HG03342 (cell line): ENCODE measurements at regions not wholly inside any gene's neighbourhood (a gene's known extent, or its start where the extent isn't known, plus 50 kb on each side); places are given as distances from the start of the nearest gene placed in this dataset.
A peak's percentile ranks its signal among the peaks of the same experiment; 100 is the strongest.
"Not testable (repeated sequence)": the region's sequence is repeated elsewhere in the genome, so short reads cannot be mapped to it uniquely, and the experiment has no call there.

Experiments used
- ATAC-seq: cut with Tn5 transposase; IDR thresholded peaks from one replicate; pipeline ENCODE4 v1.9.1; 2021; ENCODE audit warnings: mild to moderate bottlenecking, moderate library complexity; ENCODE audit not compliant: unreplicated experiment

- ATAC-seq: not testable (repeated sequence)
These were observed 51.7 kb downstream of the PPIAL4C start for GRCh38 chr1:149635290-149635899.

DNA sequence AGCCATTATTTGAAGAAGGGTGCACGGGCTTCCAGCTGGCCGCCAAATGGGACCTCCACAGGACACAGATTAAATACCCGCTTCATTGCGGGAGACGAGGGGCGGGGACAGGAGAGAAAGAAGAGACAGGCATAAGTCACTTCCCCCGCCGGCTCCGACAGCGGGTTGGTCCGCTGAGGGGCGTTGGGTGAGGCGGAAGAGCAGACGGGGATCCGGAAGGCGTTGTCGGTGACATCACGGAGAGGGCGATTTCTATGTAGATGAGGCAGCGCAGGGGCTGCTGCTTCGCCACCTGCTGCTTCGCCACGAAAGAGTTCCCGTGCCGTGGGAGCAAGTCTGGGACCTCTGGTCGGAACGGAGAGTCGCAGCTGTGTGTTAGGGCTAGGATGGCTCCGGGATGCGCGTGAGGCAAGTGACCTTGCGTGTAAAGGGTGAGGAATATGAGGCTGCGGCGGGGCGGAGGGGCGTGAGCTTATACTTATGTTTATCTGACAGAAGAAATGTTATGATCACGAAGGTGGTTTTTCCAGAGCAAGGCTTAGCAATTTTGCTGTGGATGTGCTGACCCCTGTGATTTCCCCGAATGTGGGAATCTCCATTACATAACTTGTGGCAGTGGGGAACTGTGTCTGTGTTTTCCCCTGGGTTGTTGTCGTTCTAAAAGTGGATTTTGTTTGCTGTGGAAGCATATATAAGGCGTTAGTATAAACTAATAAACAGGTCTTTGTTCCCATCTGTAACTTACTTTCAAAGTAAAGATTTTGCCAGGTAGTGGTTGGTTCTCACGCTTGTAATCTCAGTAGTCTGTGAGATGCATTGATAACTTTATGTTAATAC, 52.9 kb downstream of the PPIAL4C start:
- ATAC-seq: peak; percentile 84

GRCh38 chr1:149638481-149638880, 54.8 kb downstream of the PPIAL4C start:
- ATAC-seq: not testable (repeated sequence)

- ATAC-seq: not testable (repeated sequence)
These were observed 55.4 kb downstream of the PPIAL4C start for GRCh38 chr1:149638901-149639658.

- ATAC-seq: not testable (repeated sequence)
These were observed 57.5 kb downstream of the PPIAL4C start for GRCh38 chr1:149641179-149641578.

- ATAC-seq: not testable (repeated sequence)
These were observed 61.2 kb downstream of the PPIAL4C start for GRCh38 chr1:149644818-149645217.

GRCh38 chr1:149646360-149647017, 62.8 kb downstream of the PPIAL4C start:
- ATAC-seq: not testable (repeated sequence)

GRCh38 chr1:149647018-149647373, 63.3 kb downstream of the PPIAL4C start:
- ATAC-seq: not testable (repeated sequence)

- ATAC-seq: not testable (repeated sequence)
These were observed 74.1 kb downstream of the PPIAL4C start for GRCh38 chr1:149657750-149658149.

GRCh38 chr1:149658175-149658574, 74.5 kb downstream of the PPIAL4C start:
- ATAC-seq: not testable (repeated sequence)

GRCh38 chr1:149664624-149665023, 81.0 kb downstream of the PPIAL4C start:
- not testable (repeated sequence) for ATAC-seq

DNA sequence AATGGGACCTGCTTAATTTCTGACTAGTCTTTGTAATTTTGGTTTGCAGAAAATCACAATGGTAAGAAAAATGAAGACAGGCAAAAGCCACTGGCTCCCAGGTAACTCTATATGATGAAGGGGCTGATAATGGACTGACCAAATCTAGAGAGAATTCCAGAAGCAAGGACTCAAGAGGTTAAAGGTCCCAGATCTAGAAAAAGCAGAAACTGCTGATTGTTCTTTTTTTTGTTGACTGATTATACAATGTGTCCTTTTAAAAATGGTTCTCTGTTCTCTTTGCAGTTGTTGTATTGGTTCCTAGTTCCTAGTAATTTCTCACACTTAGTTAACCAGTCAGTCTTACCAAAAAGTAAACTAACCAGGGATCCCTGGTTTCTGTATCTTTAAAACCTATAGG, 81.4 kb downstream of the PPIAL4C start:
- ATAC-seq: not testable (repeated sequence)

DNA sequence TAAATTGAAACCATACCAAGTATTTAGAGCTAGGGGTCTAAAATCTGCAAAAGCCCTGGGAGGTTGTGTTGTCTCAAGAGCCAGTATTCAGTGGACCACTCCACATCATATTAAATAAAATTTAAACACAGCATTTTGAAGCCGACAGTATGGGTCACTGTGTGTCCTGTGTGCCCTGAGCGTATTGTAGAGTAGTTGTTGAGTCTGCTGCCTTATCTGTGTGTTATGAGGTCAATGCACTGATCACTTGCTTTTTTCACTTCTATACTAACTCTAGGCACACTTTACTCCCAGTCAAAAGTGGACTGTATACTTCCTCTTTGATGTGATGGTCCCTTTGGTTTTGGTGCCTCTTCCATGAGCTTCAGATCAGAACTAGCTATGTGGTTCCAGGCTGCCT, 81.9 kb downstream of the PPIAL4C start:
- not testable (repeated sequence) for ATAC-seq

DNA sequence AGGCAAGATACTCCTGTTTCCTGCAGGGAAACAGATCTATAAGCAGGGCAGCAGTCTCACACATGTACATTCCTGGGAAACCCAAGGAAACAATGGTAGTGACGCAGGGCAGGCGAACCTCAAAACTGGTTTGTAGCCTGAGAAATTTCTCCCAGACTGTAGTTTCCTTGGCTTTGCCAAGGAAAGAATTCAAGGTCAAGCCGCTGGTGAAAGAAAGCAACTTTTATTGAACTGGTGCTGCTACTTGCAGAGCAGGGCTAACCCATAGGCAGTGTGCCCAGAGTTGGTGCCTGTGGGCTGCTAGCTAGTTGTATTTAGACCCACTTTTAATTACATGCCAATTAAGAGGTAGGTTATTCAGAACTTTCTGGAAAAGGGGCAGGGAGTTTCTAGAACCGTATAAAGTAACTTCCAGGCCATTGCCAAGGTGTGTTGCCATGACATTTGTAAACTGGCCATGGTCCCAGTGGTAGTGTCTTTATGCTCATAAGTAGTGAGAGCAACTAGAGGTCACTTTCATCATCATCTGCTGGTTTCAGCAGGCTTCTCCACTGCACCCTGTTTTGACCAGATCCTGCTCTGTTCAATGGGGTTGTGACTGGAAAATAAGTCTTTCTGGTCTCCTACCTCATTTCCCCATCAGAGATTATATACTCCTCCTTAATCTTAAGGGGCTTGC, 89.7 kb downstream of the PPIAL4C start:
- ATAC-seq: not testable (repeated sequence)

DNA sequence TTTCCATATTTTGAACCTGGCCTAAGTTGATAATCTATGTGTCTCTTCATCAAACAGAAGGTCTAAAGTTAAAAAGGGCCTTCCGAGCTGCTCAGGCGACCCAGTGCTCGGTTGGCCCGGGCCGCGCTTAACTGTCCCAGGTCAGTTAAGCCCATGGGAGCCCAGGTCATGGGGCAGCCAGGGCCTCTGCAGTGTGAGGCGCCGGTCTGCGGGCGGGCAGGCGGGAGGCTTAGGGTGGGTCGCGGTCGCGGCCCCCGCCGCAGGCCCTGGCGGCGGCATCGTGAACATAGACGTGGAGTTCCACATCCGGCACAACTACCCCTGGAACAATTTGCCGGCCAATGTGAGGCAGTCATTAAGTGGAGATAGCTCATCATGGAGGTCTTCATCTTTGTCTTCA, 91.3 kb downstream of the PPIAL4C start:
- not testable (repeated sequence) for ATAC-seq

DNA sequence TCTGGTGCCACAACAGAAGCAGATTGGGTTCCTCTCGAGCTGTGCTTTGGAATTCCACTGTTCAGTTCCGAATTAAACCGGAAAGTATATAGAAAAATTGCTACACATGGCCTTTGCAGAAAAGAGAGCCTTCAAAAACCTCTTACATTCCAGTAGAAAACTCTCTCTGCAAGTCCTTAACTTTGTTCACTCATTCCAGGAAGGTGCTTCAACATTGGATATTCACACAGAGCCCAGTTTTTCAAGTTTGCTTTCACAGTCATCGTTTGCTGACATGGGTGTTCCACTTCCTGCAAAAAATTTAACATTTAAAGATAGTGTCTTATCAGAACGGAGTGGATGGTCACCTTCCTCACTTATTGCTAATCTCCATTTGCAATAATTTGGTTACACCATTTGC, 93.7 kb downstream of the PPIAL4C start:
- not testable (repeated sequence) for ATAC-seq

DNA sequence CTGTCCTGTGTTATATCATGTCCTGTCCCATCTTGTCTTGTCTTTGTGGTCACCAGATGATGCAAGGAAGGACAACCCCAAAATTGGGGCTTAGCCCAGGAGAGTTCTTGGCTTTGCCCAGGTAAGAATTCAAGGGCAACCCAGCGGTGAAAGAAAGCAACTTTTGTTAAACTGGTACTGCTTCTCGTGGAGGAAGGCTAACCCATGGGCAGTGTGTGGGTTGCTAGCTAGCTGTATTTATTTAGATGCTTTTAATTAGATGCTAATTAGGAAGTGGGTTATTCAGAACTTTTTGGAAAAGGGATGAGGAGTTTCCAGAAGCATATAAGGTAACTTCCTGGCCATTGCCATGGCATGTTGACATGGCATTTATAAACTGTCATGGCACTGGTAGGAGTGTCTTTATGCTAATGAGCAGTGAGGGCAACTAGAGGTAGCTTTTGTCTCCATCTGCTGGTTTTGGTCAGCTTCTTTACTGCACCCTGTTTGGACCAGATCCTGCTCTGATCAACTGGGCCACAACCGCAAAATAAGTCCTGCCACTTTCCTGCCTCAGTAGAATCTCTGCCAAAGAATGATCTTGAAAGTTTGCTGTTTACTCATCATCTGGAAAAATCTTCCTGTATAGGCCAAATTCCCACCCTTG, 95.8 kb upstream of the FCGR1A start:
- ATAC-seq: not testable (repeated sequence)

GRCh38 chr1:149691399-149691798, 91.1 kb upstream of the FCGR1A start:
- not testable (repeated sequence) for ATAC-seq

DNA sequence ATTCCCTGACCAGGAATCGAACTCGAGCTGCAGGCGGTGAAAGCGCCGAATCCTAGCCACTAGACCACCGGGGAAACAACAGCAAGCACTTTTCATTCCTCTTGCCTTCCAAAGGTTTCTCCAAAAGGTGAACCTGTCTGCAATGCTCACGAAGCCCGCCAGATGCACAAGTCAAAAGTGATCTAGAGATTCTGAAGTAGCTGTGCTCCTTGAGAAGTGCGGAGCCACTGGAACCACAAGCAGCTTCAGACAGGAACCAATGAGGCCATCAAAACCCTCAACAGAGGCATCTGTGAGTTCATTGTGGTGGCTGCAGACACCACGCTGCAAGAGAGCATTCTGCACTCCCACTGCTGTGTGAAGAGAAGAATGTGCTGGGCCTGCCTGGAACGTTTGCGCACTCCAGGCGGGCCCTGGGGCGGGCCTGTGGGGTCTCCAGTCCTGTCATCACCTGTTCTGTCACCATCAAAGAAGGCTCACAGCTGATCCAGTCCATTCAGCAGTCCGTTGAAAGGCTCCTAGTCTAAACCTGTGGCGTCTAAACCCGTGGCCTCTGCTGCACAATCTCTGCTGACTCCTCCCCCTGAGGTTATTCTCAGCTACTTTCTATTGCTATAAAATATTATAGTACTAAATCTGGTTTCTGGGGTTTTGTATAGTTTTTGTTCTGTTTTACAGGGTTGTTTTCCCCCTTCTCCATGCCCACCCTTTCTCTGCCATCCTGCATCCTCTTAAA, 89.5 kb upstream of the FCGR1A start:
- ATAC-seq: not testable (repeated sequence)
